ENCODE measurements at regions not wholly inside any gene's neighbourhood (a gene's known extent, or its start where the extent isn't known, plus 50 kb on each side); places are given as distances from the start of the nearest gene placed in this dataset.

DNA sequence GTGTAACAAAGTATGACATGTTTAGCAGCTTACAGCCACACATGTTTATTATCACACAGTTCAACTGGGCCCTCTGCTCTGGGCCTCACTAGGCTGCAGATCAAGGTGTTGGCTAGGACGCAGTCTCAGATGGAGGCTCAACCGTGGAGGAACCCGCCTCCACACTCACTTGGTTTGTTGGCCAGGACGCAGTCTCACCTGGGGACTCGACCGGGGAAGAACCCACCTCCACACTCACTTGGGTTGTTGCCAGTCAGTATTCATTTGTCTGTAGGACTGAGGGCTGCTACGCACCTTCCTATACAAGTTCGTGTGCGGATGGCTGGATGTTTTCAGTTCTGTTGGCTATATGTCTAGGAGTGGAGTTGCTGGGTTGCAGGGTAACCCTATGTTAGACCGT is 240.7 kb upstream of the CIBAR2 start:
- Histone ChIP-seq H3K36me3 (ENCODE audit: insufficient read depth, low read length) (no peaks in the 10 kb centered on the region), H3K4me3 (ENCODE audit: low read length) (no peak overlapping the region), H2AFZ (ENCODE audit: low read depth, low read length) (no peak overlapping the region), H3K9me3 (ENCODE audit: low read length) (no peaks in the 10 kb centered on the region), H3K4me1 (ENCODE audit: insufficient read depth, low read length) (peaks cover 23% of the 10 kb centered on the region), H3K27me3 (ENCODE audit: insufficient read depth, low read length) (no peaks in the 10 kb centered on the region)

DNA sequence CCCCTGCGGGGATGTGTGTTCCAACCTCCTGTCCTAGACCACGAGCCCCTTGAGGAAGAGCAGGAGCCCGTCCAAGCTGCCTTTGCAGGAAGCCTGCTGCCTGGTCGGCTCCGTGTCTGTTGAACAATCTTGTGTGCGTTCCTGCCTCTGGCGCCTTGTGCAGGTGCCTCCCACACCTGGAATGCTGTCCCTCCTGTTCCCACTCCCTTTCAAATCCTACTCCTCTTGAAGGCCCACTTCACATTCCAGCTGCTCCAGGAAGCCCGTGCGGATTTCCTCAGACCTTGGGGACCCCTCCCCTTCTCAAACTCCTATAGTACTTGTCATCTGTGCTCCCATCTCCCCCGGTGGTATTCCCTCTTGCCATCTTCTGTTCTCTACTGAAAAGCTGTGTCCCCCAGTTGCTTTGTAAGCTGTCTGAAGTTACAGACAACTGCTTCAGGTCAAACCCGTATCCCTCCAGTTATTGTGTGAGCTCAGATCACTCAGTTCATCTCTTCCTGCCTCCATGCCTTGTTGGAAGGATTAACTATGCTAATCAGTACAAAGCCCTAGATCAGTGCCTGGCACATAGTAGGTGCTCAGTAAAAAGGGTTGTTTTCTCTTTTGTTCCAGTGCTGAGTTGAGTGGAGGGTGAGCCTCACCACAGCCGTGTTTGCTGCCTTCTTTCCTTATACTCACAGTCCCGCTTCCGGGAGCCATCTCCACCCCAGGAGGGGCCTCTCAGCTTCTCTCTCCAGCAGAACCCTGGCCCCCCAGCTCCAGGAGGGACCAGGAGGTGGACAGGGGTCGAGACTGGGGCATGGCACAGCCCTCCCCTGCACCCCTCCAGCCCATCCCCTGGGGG is 241.8 kb upstream of the CIBAR2 start:
- H3K27me3 ChIP-seq (ENCODE audit: insufficient read depth, low read length) = no peaks in the 10 kb centered on the region
- peaks cover 22% of the 10 kb centered on the region for H3K4me1 ChIP-seq (ENCODE audit: insufficient read depth, low read length)
- H3K9me3 ChIP-seq (ENCODE audit: low read length) = no peaks in the 10 kb centered on the region
- no peaks in the 10 kb centered on the region for H3K36me3 ChIP-seq (ENCODE audit: insufficient read depth, low read length)
- H2AFZ ChIP-seq (ENCODE audit: low read depth, low read length) = no peak overlapping the region
- H3K4me3 ChIP-seq (ENCODE audit: low read length) = no peak overlapping the region

DNA sequence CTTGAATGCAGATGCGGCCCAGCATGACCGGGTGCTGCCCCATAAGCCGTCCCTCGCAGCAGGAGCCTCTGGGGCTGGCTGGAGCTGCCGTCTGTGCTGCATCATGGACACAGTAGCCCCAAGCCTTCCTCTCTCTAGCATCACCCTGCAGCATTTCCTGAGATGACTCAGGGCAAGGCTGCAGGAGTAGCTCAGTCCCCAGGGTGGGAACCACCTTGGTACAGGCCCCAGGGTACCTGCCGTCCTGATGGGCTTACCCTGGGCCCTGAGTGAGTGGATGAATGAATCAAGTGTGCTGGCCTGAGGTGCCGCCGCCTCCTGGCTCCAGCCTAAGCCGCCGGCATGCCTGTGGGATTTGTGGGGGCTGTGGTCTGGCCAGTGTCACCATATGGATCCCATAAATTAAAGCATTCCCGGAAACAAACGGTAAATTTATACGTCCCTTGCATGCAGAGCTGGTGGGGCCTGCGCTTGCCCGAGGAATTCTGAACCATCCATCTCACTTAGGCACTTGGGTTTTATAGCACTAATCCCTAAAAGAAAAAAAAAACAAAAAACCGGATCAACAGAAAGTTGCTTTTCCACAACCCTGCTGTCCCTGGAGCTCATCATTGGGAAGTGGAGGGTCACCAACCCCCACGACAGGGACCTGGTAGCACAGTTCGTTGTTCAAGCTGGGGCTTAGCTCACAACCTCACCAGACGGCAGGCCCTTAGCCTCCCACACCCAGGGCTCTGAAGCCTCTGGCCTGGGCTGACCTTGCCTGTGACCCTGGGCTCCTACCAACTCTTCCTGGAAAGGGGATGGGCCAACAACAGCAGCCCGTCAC is 242.6 kb upstream of the CIBAR2 start:
- no peaks in the 10 kb centered on the region for H3K27me3 ChIP-seq (ENCODE audit: insufficient read depth, low read length)
- H3K4me3 ChIP-seq (ENCODE audit: low read length) = no peak overlapping the region
- H2AFZ ChIP-seq (ENCODE audit: low read depth, low read length) = no peak overlapping the region
- H3K4me1 ChIP-seq (ENCODE audit: insufficient read depth, low read length) = peaks cover 17% of the 10 kb centered on the region
- no peaks in the 10 kb centered on the region for H3K9me3 ChIP-seq (ENCODE audit: low read length)
- no peaks in the 10 kb centered on the region for H3K36me3 ChIP-seq (ENCODE audit: insufficient read depth, low read length)

DNA sequence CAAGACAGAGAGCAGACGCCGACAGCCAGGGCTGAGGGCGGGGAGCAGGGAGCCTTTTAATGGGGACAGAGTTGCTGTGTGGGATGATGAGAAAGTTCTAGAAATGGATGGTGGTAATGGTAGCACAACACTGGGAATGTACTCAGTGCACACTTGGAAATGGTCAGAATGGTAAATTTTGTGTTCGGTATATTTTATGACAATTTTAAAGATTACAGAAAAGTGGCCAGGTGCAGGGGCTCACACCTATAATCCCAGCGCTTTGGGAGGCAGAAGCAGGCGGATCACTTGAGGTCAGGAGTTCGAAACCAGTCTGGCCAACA is 243.2 kb upstream of the CIBAR2 start:
- Histone ChIP-seq H3K4me1 (ENCODE audit: insufficient read depth, low read length) (peaks cover 17% of the 10 kb centered on the region), H3K36me3 (ENCODE audit: insufficient read depth, low read length) (no peaks in the 10 kb centered on the region), H2AFZ (ENCODE audit: low read depth, low read length) (no peak overlapping the region), H3K4me3 (ENCODE audit: low read length) (no peak overlapping the region), H3K9me3 (ENCODE audit: low read length) (no peaks in the 10 kb centered on the region), H3K27me3 (ENCODE audit: insufficient read depth, low read length) (no peaks in the 10 kb centered on the region)

DNA sequence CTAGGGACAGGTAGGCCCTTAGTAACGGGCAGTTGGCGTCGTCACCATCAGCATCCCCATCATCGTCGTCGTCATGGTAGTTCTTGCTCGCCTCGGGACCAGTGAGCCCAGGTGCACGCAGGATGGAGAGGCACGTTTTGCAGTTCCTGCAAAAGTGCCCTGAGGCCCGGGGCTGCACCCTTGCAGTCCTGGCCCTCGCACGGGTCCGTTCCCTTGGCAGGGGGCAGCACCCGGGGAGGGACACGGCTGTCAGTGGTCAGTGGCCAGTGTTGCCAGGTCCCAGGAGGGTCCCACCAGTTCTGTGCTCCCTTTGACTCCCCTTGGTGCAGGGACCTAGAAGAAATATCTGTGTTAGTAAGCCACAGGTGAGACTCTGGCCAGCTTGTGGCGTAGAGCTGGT is 243.9 kb upstream of the CIBAR2 start:
- peaks cover 17% of the 10 kb centered on the region for H3K4me1 ChIP-seq (ENCODE audit: insufficient read depth, low read length)
- H3K4me3 ChIP-seq (ENCODE audit: low read length) = no peak overlapping the region

DNA sequence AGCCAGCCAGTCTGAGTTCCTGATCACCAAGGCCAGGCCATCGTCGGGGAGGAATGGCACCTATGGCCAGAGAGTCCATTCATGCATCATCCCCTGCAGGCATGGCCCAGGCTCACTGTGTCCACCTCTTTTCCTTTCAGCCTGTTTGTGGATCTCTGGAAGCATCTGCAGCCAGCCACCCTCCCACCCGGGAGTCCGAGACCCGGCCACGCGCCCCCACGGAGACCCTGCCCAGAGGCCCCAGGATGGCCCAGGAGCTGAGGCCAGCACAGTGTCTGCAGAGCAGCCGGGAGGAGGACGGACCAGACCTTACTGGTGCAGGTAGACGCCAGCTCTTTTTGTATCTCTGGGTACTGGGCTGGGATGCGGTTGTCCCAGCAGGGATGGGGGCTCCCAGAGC is 245.1 kb upstream of the CIBAR2 start:
- Histone ChIP-seq H3K4me3 (ENCODE audit: low read length) (no peak overlapping the region), H3K9me3 (ENCODE audit: low read length) (no peaks in the 10 kb centered on the region), H2AFZ (ENCODE audit: low read depth, low read length) (no peak overlapping the region), H3K27me3 (ENCODE audit: insufficient read depth, low read length) (no peaks in the 10 kb centered on the region), H3K4me1 (ENCODE audit: insufficient read depth, low read length) (peaks cover 15% of the 10 kb centered on the region), H3K36me3 (ENCODE audit: insufficient read depth, low read length) (no peaks in the 10 kb centered on the region)

More for the DNA sequence above, 243.9 kb upstream of the CIBAR2 start:
- H3K27me3 ChIP-seq (ENCODE audit: insufficient read depth, low read length) = no peaks in the 10 kb centered on the region
- no peak overlapping the region for H2AFZ ChIP-seq (ENCODE audit: low read depth, low read length)
- no peaks in the 10 kb centered on the region for H3K36me3 ChIP-seq (ENCODE audit: insufficient read depth, low read length)
- no peaks in the 10 kb centered on the region for H3K9me3 ChIP-seq (ENCODE audit: low read length)

DNA sequence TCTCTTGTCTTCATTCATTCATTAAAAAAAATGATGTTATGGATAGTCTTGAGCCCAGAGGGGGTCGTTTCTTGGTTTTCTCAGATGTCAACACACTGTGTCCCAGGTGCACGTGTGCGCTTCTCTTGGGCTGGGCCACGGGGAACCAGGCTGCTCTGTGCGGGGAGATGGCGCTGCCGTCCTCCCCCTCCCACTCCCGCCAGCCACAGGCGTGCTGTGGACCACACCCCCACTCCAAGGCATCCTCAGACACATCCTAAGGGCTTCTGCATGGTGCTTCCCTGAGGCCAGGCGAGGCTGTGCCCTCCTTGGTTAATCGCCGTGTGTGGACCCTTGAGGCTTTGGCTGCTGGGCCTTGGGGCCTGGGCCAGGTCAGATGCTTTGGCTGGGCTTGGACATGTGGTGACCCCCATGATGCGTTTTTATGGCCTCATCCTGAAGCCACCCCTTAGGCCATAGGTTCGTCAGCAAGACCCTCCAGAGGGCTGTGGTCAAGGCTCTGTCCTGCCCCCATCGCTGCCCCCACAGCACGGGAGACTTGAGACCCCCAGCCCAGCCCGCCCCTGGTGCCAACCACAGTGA is 245.7 kb upstream of the CIBAR2 start:
- Histone ChIP-seq H3K27me3 (ENCODE audit: insufficient read depth, low read length) (no peaks in the 10 kb centered on the region), H2AFZ (ENCODE audit: low read depth, low read length) (no peak overlapping the region), H3K36me3 (ENCODE audit: insufficient read depth, low read length) (no peaks in the 10 kb centered on the region), H3K4me3 (ENCODE audit: low read length) (no peak overlapping the region), H3K4me1 (ENCODE audit: insufficient read depth, low read length) (peaks cover 12% of the 10 kb centered on the region), H3K9me3 (ENCODE audit: low read length) (no peaks in the 10 kb centered on the region)

DNA sequence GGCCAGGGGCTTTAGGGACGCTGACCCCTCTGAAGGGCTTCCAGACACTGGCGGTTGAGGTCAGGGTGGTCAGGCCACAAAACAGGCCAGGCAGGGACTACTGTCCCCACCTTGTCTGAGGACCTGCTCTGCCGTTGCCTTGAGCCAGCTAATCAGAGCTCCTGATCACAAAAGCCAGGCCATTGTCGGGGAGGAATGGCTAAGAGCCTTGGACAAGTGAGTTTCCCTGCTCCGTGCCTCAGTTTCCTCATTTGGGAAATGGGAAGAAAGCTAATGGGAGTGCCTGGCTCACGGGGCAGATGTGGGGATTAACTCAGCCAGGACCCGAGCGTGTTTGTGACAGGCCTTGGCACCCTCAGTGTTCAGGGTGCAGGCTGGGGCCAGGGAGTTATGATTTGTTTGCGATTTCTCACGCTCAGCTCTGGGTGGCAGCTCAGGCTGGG is 246.5 kb upstream of the CIBAR2 start:
- Histone ChIP-seq H3K36me3 (ENCODE audit: insufficient read depth, low read length) (no peaks in the 10 kb centered on the region), H3K27me3 (ENCODE audit: insufficient read depth, low read length) (no peaks in the 10 kb centered on the region), H2AFZ (ENCODE audit: low read depth, low read length) (no peak overlapping the region), H3K4me3 (ENCODE audit: low read length) (no peak overlapping the region), H3K9me3 (ENCODE audit: low read length) (no peaks in the 10 kb centered on the region), H3K4me1 (ENCODE audit: insufficient read depth, low read length) (peaks cover 12% of the 10 kb centered on the region)

DNA sequence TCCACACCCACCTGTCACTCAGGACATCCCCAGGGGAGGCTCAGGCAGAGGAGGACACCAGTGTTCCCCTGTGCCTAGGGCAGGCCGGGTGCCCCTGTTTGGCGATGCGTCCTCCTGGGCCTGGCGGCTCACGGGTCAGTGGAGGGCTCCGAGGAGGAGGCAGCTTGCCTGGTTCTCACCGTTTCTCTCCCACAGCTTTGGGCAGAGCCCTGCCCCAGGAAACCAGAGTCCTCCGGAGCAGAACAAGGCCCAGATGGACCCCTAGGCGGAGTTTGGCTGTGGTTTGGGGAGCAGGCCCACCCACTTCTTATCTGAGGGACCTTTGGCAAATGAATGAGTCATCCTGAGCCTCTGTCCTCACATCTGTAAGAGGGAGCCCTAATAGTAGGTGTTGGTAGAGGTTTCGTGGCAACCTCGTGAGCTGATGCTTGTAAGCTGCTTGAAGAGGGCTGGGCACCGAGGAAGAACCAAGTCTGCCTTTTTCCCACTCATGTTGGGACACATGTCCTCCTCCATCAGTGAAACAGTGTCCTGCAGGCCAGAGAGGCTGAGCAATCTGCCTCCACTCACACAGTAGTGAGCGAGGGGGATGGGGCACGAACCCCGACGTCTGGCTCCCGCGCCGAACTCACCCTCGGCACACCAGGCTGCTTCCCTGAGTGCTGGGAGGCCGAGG is 247.0 kb upstream of the CIBAR2 start:
- no peaks in the 10 kb centered on the region for H3K27me3 ChIP-seq (ENCODE audit: insufficient read depth, low read length)
- H2AFZ ChIP-seq (ENCODE audit: low read depth, low read length) = no peak overlapping the region
- no peak overlapping the region for H3K4me3 ChIP-seq (ENCODE audit: low read length)
- peaks cover 12% of the 10 kb centered on the region for H3K4me1 ChIP-seq (ENCODE audit: insufficient read depth, low read length)
- H3K9me3 ChIP-seq (ENCODE audit: low read length) = peaks cover 2% of the 10 kb centered on the region
- no peaks in the 10 kb centered on the region for H3K36me3 ChIP-seq (ENCODE audit: insufficient read depth, low read length)

DNA sequence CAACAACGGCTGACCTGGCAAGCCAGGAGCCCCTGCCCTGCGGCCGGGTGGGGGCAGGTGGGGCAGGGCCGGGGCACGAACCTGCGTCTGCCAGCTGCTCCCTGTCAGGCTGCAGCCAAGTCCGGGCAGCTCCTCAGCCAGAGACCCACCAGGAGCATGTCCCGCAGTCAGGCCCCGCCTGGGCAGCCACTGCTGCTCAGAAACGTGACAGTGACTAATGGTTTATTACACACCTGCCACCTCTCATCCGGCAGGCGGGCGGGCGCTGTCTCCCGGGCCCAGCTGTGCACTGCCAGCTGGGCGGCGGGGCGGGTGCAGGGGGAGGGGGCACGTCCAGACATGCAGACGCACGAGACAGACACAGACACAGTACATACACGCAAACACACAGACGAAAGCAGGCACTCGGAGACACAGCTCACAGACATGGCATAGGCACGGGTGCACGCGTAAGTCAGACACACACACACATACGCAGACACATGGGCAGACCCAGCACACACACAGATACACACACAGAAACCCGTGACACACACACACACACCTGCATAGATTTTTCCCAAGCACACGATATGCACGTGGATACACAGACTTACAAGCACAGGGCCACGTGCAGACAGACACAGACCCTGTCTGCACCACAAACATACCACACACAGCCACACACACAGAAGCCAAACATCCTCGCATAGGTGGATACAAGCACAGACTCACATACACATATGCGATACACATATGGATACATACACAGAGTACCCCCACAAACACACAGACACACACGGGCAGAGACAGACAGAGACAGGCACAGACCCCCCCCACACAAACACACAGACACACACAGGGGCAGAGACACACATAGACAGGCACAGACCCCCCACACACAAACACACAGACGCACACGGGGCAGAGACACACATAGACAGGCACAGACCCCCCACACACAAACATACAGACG is 248.3 kb upstream of the CIBAR2 start:
- Histone ChIP-seq H3K4me3 (ENCODE audit: low read length) (no peak overlapping the region), H3K36me3 (ENCODE audit: insufficient read depth, low read length) (no peaks in the 10 kb centered on the region), H3K9me3 (ENCODE audit: low read length) (peaks cover 2% of the 10 kb centered on the region), H2AFZ (ENCODE audit: low read depth, low read length) (no peak overlapping the region), H3K4me1 (ENCODE audit: insufficient read depth, low read length) (peaks cover under 1% of the 10 kb centered on the region), H3K27me3 (ENCODE audit: insufficient read depth, low read length) (no peaks in the 10 kb centered on the region)

DNA sequence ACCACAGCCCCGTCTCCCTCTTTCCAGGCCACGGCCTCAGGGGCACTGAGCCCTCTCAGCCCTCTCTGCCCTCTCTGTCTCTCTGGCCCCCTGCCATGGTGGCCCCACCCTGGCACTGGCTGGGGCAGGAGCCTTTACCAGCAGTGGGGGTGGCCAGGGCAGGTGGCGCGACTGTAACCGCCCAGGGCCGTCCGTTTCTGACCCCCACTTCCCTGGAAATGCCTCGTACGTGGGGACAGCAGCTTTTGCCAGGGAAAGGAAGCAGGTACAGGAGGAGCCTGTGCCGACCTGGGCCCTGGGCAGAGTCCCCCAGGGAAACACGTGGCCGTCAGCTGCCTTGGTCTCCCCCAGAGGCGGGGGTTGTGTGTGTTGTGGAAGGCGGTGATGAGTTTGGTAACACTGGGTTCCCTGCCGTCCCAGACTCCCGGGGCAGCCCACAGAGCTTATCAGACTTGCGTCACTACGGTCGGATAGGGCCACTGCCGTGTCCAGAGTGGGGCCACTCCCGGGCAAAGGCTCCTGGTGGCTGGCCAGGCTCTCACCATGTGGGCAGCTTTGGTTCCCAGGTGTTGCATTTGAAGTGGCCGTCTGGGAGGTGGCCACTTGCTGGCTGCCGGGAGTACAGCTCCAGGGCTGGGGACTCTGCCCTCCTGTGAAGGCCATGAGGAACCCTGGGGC is 249.3 kb upstream of the CIBAR2 start:
- H2AFZ ChIP-seq (ENCODE audit: low read depth, low read length) = no peak overlapping the region
- no peaks in the 10 kb centered on the region for H3K4me1 ChIP-seq (ENCODE audit: insufficient read depth, low read length)
- no peaks in the 10 kb centered on the region for H3K27me3 ChIP-seq (ENCODE audit: insufficient read depth, low read length)
- H3K9me3 ChIP-seq (ENCODE audit: low read length) = peaks cover 2% of the 10 kb centered on the region
- no peak overlapping the region for H3K4me3 ChIP-seq (ENCODE audit: low read length)
- no peaks in the 10 kb centered on the region for H3K36me3 ChIP-seq (ENCODE audit: insufficient read depth, low read length)

DNA sequence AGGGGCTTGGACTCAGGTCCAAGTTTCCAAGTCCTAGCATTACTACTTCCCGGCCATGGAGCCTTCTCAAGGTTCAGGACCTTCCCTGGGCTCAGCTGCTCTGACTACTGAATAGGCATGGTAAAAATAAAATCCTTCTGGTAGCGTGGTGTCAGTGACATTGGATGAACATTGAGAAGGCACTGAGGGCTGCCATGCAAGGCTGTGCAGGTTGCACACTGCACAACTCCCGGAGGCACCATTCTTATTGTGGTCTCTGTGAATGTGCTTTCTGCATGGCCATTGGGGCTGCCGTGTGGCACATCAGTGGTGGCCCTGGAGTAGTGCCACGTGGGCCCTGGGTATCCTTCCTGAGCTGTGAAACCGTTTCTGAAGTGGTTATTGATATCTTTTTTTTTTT is 250.2 kb upstream of the CIBAR2 start:
- H3K4me3 ChIP-seq (ENCODE audit: low read length) = no peak overlapping the region
- H2AFZ ChIP-seq (ENCODE audit: low read depth, low read length) = no peak overlapping the region
- no peaks in the 10 kb centered on the region for H3K36me3 ChIP-seq (ENCODE audit: insufficient read depth, low read length)
- H3K4me1 ChIP-seq (ENCODE audit: insufficient read depth, low read length) = no peaks in the 10 kb centered on the region
- H3K27me3 ChIP-seq (ENCODE audit: insufficient read depth, low read length) = no peaks in the 10 kb centered on the region
- peaks cover 2% of the 10 kb centered on the region for H3K9me3 ChIP-seq (ENCODE audit: low read length)
